ENCODE measurements at regions not wholly inside any gene's neighbourhood (a gene's known extent, or its start where the extent isn't known, plus 50 kb on each side); places are given as distances from the start of the nearest gene placed in this dataset.

DNA sequence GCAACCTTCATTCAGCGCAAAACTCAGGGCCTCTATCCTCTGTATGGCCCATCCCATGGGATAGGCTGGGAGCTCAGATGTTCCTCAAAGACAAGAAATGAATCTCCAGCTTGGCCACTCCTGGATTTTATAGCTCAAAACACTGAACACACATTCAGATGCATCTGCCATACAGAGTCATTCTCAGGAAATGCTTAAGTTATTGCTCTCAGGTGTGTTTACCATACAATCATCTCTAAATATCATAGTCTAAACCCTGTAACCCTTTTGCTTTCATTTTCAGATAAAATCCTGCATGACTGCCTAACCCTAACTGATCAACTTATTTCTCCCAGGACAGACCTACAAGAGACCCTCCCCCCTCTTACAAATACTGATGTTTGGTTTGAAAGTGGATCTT lies 140.9 kb upstream of the FMR1 start:
- Histone ChIP-seq H3K9me2 (replicated peaks; ENCODE audit: insufficient read depth, low read length) (no peaks in the 10 kb centered on the region), H3K4me1 (ENCODE audit: low read length) (no peaks in the 10 kb centered on the region), H3K36me3 (replicated peaks; ENCODE audit: insufficient read depth, low read length) (no peaks in the 10 kb centered on the region), H3K9me3 (replicated peaks; ENCODE audit: insufficient read depth, low read length) (no peaks in the 10 kb centered on the region), H3K79me2 (ENCODE audit: low read length) (no peaks in the 10 kb centered on the region), H3K27me3 (replicated peaks; ENCODE audit: insufficient read depth, low read length) (no peaks in the 10 kb centered on the region), H3F3A (ENCODE audit: insufficient read depth, low read length) (no peaks in the 10 kb centered on the region), H3K9ac (ENCODE audit: low read length) (no peak overlapping the region), H3K4me2 (ENCODE audit: low read depth, low read length) (0 out of 2 replicates have a peak overlapping the region, but pooled peaks have one; percentile 8), H3K27ac (ENCODE audit: low read length) (no peak overlapping the region), H2AFZ (ENCODE audit: low read length) (no peak overlapping the region), H3K4me3 (ENCODE audit: low read length) (no peak overlapping the region), H4K20me1 (ENCODE audit: insufficient read depth, low read length) (no peaks in the 10 kb centered on the region)
- peak; percentile 10 for DNase-seq
- TF ChIP-seq EZH2phosphoT487 (IDR thresholded peaks at IDR 0.05; ENCODE audit: low read length) (no peak), EZH2 (optimal IDR thresholded peaks at IDR 0.05; ENCODE audit: low read depth, low read length) (no peak)
- TF ChIP-seq, protein P1, sequence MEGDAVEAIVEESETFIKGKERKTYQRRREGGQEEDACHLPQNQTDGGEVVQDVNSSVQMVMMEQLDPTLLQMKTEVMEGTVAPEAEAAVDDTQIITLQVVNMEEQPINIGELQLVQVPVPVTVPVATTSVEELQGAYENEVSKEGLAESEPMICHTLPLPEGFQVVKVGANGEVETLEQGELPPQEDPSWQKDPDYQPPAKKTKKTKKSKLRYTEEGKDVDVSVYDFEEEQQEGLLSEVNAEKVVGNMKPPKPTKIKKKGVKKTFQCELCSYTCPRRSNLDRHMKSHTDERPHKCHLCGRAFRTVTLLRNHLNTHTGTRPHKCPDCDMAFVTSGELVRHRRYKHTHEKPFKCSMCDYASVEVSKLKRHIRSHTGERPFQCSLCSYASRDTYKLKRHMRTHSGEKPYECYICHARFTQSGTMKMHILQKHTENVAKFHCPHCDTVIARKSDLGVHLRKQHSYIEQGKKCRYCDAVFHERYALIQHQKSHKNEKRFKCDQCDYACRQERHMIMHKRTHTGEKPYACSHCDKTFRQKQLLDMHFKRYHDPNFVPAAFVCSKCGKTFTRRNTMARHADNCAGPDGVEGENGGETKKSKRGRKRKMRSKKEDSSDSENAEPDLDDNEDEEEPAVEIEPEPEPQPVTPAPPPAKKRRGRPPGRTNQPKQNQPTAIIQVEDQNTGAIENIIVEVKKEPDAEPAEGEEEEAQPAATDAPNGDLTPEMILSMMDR (IDR thresholded peaks at IDR 0.05; ENCODE audit: low read length): no peak

- no peak overlapping the region for H3K4me2 ChIP-seq (ENCODE audit: low read depth, low read length)
- no peaks in the 10 kb centered on the region for H3K4me1 ChIP-seq (ENCODE audit: low read length)
- no peak overlapping the region for H2AFZ ChIP-seq (ENCODE audit: low read length)
- TF ChIP-seq EZH2phosphoT487 (IDR thresholded peaks at IDR 0.05; ENCODE audit: low read length) (no peak), EZH2 (optimal IDR thresholded peaks at IDR 0.05; ENCODE audit: low read depth, low read length) (no peak)
- TF ChIP-seq, protein P1 (IDR thresholded peaks at IDR 0.05; ENCODE audit: low read length): no peak
- H3K79me2 ChIP-seq (ENCODE audit: low read length): no peaks in the 10 kb centered on the region
- no peaks in the 10 kb centered on the region for H3K9me2 ChIP-seq (replicated peaks; ENCODE audit: insufficient read depth, low read length)
- no peak overlapping the region for H3K4me3 ChIP-seq (ENCODE audit: low read length)
- no peak overlapping the region for H3K27ac ChIP-seq (ENCODE audit: low read length)
- no peaks in the 10 kb centered on the region for H3F3A ChIP-seq (ENCODE audit: insufficient read depth, low read length)
- no peaks in the 10 kb centered on the region for H3K9me3 ChIP-seq (replicated peaks; ENCODE audit: insufficient read depth, low read length)
- no peak overlapping the region for H3K9ac ChIP-seq (ENCODE audit: low read length)
- H3K27me3 ChIP-seq (replicated peaks; ENCODE audit: insufficient read depth, low read length): no peaks in the 10 kb centered on the region
- no peaks in the 10 kb centered on the region for H3K36me3 ChIP-seq (replicated peaks; ENCODE audit: insufficient read depth, low read length)
- no peaks in the 10 kb centered on the region for H4K20me1 ChIP-seq (ENCODE audit: insufficient read depth, low read length)
- DNase-seq: no peak
Observed at GRCh38 chrX:147776988-147777387, 134.7 kb upstream of the FMR1 start.

DNA sequence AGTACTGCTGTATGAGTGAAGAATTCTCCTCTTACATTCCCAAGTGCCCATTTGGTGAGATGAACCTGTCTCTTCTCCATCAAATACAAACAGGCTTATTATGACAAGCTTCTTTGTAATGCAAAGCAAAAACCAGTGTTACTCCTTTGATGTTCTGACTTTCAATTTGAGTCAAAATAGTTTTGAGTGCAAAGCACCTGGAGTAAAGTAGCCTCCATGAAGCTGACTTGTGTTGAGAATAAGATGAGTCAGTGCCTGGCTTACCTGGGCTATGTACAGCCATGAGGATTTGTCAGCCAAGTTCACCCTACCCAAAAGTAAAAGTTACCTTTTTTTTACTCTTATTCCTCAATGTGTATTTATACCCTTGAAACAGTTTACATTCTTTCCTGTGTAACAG lies 132.5 kb upstream of the FMR1 start:
- Histone ChIP-seq H3K4me1 (ENCODE audit: low read length) (no peaks in the 10 kb centered on the region), H3K27ac (ENCODE audit: low read length) (no peak overlapping the region), H3K9me3 (replicated peaks; ENCODE audit: insufficient read depth, low read length) (no peaks in the 10 kb centered on the region), H3K4me3 (ENCODE audit: low read length) (no peak overlapping the region), H3K27me3 (replicated peaks; ENCODE audit: insufficient read depth, low read length) (no peaks in the 10 kb centered on the region), H2AFZ (ENCODE audit: low read length) (no peak overlapping the region), H3K4me2 (ENCODE audit: low read depth, low read length) (no peak overlapping the region), H3K9me2 (replicated peaks; ENCODE audit: insufficient read depth, low read length) (no peaks in the 10 kb centered on the region), H4K20me1 (ENCODE audit: insufficient read depth, low read length) (no peaks in the 10 kb centered on the region), H3K9ac (ENCODE audit: low read length) (no peak overlapping the region), H3F3A (ENCODE audit: insufficient read depth, low read length) (no peaks in the 10 kb centered on the region), H3K79me2 (ENCODE audit: low read length) (no peaks in the 10 kb centered on the region), H3K36me3 (replicated peaks; ENCODE audit: insufficient read depth, low read length) (no peaks in the 10 kb centered on the region)
- no peak for DNase-seq
- TF ChIP-seq, protein P1 (IDR thresholded peaks at IDR 0.05; ENCODE audit: low read length): no peak
- TF ChIP-seq EZH2 (optimal IDR thresholded peaks at IDR 0.05; ENCODE audit: low read depth, low read length) (no peak), EZH2phosphoT487 (IDR thresholded peaks at IDR 0.05; ENCODE audit: low read length) (no peak)

Data from MM.1S (cell line).